Tibial artery (tissue), 4 donors: ENCODE measurements at regions not wholly inside any gene's neighbourhood (a gene's known extent, or its start where the extent isn't known, plus 50 kb on each side); places are given as distances from the start of the nearest gene placed in this dataset.

Experiments
- DNase-seq, 2 donors: peaks; one replicate each; pipeline ENCODE4 v3.0.0-alpha.2; 2019
- H3K27ac ChIP-seq, 2 donors: fragments of 200-600 bp; sonication (generic) in 1 of 2; 1 replicate in 1 of 2; 2 replicates in 1 of 2; pipeline ENCODE4 v1.5.1; 2018 to 2019; ENCODE audit warnings: mild to moderate bottlenecking in 1 of 2
- H3K27me3 ChIP-seq, 2 donors: fragments of 200-600 bp; sonication (generic) in 1 of 2; one replicate each; pipeline versions ENCODE4 v1.5.1 to v1.6.0; 2016 to 2019
- H3K36me3 ChIP-seq, 3 donors: fragments of 200-600 bp; sonication (generic) in 2 of 3; one replicate each; pipeline ENCODE4 v1.5.1; 2016 to 2019; ENCODE audit warnings: mild to moderate bottlenecking in 2 of 3
- H3K4me1 ChIP-seq, 4 donors: fragments of 200-600 bp; sonication (generic) in 2 of 4; 1 replicate in 3 of 4; 2 replicates in 1 of 4; pipeline ENCODE4 v1.5.1; 2016 to 2019
- H3K4me3 ChIP-seq, 2 donors: fragments of 200-600 bp; sonication (generic) in 1 of 2; 1 replicate in 1 of 2; 2 replicates in 1 of 2; pipeline ENCODE4 v1.5.1; 2018 to 2019; ENCODE audit warnings: mild to moderate bottlenecking in 2 of 2
- H3K9me3 ChIP-seq, 3 donors: fragments of 200-600 bp; sonication (generic) in 1 of 3; one replicate each; pipeline ENCODE4 v1.5.1; 2016 to 2019
- CTCF ChIP-seq, 2 experiments: fragments of 200-600 bp in 1 of 2; fragments of 450-650 bp in 1 of 2; IDR thresholded peaks; one replicate each; pipeline ENCODE4 v1.5.1; 2017 to 2019; ENCODE audit warnings: antibody characterized with exemption in 2 of 2, mild to moderate bottlenecking in 1 of 2, moderate library complexity in 1 of 2
- intact Hi-C: fragments of 100-400 bp; cut with DNase I; formaldehyde crosslinking; loops from one replicate; pipeline ENCODE4 v1.15.0; 2023; ENCODE audit warnings: low total_unique reads

DNA sequence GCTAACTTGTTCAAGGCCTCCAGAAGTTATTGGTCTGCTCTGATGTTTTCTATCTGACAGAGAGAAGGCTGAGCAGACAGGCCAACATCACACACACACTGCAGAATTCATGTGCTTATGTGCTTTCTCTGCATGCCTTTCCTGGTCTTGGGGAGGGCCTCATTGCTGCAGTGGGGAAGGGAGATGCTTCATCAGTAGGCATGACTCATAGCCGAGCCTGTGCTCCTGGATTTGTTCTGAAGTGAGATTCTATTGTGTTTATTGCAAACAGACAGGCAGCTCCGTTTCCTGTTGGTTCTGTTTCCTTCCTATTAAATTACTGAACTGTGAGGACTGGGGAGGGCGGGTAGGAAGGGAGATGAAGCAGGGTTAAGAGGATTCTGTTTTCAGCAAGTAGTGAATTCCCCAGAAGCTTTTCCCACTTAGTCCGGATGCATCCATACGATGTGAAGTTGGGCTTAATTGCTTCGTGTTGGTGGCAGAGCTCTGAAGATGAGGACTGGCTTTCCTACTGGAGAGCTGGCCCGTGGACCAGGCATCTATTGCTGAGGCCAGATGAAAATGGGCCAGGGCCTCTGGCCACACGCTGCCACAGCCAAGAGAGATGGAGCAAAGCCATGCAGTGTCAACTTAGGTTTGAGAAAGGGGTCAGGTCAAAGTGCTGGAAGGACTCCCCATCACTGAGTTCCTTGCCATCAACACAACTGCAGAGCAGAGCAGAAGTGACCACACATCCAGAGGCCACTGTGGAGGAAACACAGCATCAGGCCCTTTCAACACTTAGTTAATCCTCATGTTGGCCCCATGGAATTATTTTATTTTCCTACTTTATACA lies 179.3 kb downstream of the UTP18 start:
- TF ChIP-seq CTCF (IDR thresholded peaks at IDR 0.05) = no peak
- peaks cover 0 to 3% of the 10 kb centered on the region in 2 donors for H3K27me3 ChIP-seq
- no peaks in the 10 kb centered on the region for H3K9me3 ChIP-seq
- H3K4me1 ChIP-seq = no peaks in the 10 kb centered on the region
- no peak for DNase-seq
- no peak overlapping the region for H3K4me3 ChIP-seq
- no peaks in the 10 kb centered on the region for H3K36me3 ChIP-seq
- intact Hi-C loops = no loop called here
- no peak overlapping the region for H3K27ac ChIP-seq

GRCh38 chr17:51441431-51441830 lies 181.1 kb downstream of the UTP18 start:
- H3K4me3 ChIP-seq = no peak overlapping the region
- H3K9me3 ChIP-seq = no peaks in the 10 kb centered on the region
- no peak for DNase-seq
- intact Hi-C loops = no loop called here
- no peak overlapping the region for H3K27ac ChIP-seq
- peaks cover 0 to 6% of the 10 kb centered on the region in 2 donors for H3K27me3 ChIP-seq
- H3K4me1 ChIP-seq = no peaks in the 10 kb centered on the region
- TF ChIP-seq CTCF (IDR thresholded peaks at IDR 0.05) = no peak
- no peaks in the 10 kb centered on the region for H3K36me3 ChIP-seq

DNA sequence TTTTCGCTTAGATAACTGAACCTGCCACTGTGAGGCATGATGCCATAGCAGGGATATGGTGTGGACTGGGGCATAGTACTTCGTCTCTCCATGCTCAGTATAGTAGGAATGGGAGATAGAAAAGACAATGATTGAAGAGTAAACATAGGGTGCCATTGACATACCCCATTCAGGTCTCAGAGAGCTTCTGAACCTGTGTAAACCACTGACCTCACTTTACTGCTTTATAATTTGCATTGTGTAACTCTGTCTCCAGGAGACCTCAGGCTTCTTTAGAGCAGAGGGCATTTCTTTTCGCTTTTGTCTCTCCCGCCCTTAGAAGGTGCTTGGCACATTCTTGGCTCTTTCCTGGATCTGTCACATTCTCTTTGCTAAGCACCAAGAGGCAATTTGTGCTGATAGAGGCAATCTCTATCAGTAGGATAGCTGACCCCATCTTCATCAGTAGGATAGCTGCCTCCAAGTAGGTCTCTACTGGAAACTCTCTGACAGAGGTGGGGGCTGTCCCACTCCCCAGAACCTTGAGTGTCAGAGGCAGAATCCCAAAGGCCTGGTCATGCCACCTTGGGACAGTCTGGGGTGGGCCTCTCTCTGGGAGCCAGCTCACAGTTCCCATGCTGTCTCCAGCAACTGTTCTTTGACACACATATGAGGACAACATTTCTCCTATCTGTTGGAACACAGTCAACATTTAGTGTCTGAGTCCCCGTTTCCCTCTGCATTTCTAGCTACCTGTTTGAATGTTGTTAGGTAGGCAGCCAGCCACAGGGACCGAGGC lies 181.9 kb downstream of the UTP18 start:
- DNase-seq = no peak
- Histone ChIP-seq H3K36me3 (no peaks in the 10 kb centered on the region), H3K4me1 (no peaks in the 10 kb centered on the region), H3K9me3 (no peaks in the 10 kb centered on the region), H3K27me3 (peaks cover 0 to 6% of the 10 kb centered on the region in 2 donors), H3K4me3 (no peak overlapping the region), H3K27ac (no peak overlapping the region)
- intact Hi-C loops = no loop called here
- TF ChIP-seq CTCF (IDR thresholded peaks at IDR 0.05) = no peak

- Histone ChIP-seq H3K27ac (no peak overlapping the region), H3K4me3 (no peak overlapping the region), H3K9me3 (peaks cover 0 to under 1% (median 0%) of the 10 kb centered on the region in 3 donors), H3K27me3 (peaks cover 0 to 3% of the 10 kb centered on the region in 2 donors), H3K36me3 (no peaks in the 10 kb centered on the region), H3K4me1 (no peaks in the 10 kb centered on the region)
- DNase-seq = no peak
- no peak for TF ChIP-seq CTCF (IDR thresholded peaks at IDR 0.05)
- intact Hi-C loops = loop anchor here (2.0 kb wide), 1 partner anchor 29 kb away; no protein-coding TSS in a partner anchor
Observed at GRCh38 chr17:51443646-51444045, 183.3 kb downstream of the UTP18 start.

DNA sequence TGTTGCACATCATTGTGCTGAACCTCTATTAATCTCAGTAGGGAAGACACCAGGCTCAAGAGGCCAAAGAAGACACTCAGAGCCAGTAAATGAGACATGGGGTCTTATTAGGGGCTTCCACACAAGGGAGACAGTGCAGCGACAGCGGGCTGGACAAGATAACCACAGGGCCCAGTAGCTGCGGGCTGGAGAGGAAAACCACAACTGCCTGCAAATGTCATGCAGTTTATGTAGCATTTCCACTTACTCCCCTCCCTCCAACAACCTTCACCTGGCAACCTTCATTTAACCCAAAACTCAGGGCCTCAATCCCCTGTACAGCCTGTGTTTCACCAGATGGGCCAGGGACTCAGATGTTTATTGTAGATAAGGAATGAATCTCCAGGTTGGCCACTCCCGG lies 185.6 kb downstream of the UTP18 start:
- Histone ChIP-seq H3K4me1 (no peaks in the 10 kb centered on the region), H3K9me3 (peaks cover 0 to 5% (median 0%) of the 10 kb centered on the region in 3 donors), H3K4me3 (no peak overlapping the region), H3K36me3 (no peaks in the 10 kb centered on the region), H3K27ac (no peak overlapping the region), H3K27me3 (peaks cover 0 to 3% of the 10 kb centered on the region in 2 donors)
- intact Hi-C loops = loop anchor here (2.0 kb wide), 1 partner anchor 31 kb away; no protein-coding TSS in a partner anchor
- no peak for DNase-seq
- no peak for TF ChIP-seq CTCF (IDR thresholded peaks at IDR 0.05)
